Trophoblast cell (in vitro differentiated cells and primary cell): ENCODE measurements at regions not wholly inside any gene's neighbourhood (a gene's known extent, or its start where the extent isn't known, plus 50 kb on each side); places are given as distances from the start of the nearest gene placed in this dataset.

Source experiments
- DNase-seq, 2 donors: peaks; one replicate each; pipeline ENCODE4 v3.0.0-alpha.2; 2016
- H2AFZ ChIP-seq: 2 replicates; pipeline ENCODE4 v1.6.1; 2013; ENCODE audit warnings: low read length, moderate library complexity, mild to moderate bottlenecking; ENCODE audit not compliant: insufficient read depth, poor library complexity
- H2AK5ac ChIP-seq: 2 replicates; pipeline ENCODE4 v1.6.1; 2013; ENCODE audit warnings: mild to moderate bottlenecking, low read length
- H2BK120ac ChIP-seq: 2 replicates; pipeline ENCODE4 v1.6.1; 2013; ENCODE audit warnings: low read length, mild to moderate bottlenecking, moderate library complexity; ENCODE audit not compliant: insufficient read depth, poor library complexity
- H2BK12ac ChIP-seq: 2 replicates; pipeline ENCODE4 v1.6.1; 2013; ENCODE audit warnings: mild to moderate bottlenecking, low read length, moderate library complexity
- H2BK5ac ChIP-seq: 2 replicates; pipeline ENCODE4 v1.6.1; 2013; ENCODE audit warnings: low read length, low read depth, moderate library complexity, mild to moderate bottlenecking; ENCODE audit not compliant: poor library complexity
- H3K14ac ChIP-seq: 2 replicates; pipeline ENCODE4 v1.6.1; 2013; ENCODE audit warnings: mild to moderate bottlenecking, low read length
- H3K18ac ChIP-seq: 2 replicates; pipeline ENCODE4 v1.6.1; 2013; ENCODE audit warnings: mild to moderate bottlenecking, low read length
- H3K23ac ChIP-seq: 2 replicates; pipeline ENCODE4 v1.6.1; 2013; ENCODE audit warnings: low read length
- H3K27ac ChIP-seq: 2 replicates; pipeline ENCODE4 v1.5.1; 2013; ENCODE audit warnings: low read depth, mild to moderate bottlenecking, inconsistent platforms, low read length, moderate library complexity
- H3K27me3 ChIP-seq: 2 replicates; pipeline ENCODE4 v1.6.1; 2013; ENCODE audit warnings: inconsistent platforms, mild to moderate bottlenecking, low read length, moderate library complexity; ENCODE audit not compliant: insufficient read depth
- H3K36me3 ChIP-seq, 2 experiments: 1 replicate in 1 of 2; 2 replicates in 1 of 2; pipeline ENCODE4 v1.6.1; 2013; ENCODE audit warnings: low read length in 2 of 2, mild to moderate bottlenecking in 2 of 2, moderate library complexity in 1 of 2; ENCODE audit not compliant: insufficient read depth in 2 of 2, control insufficient read depth in 1 of 2
- H3K4ac ChIP-seq: 2 replicates; pipeline ENCODE4 v1.6.1; 2013; ENCODE audit warnings: low read depth, mild to moderate bottlenecking, low read length, moderate library complexity
- H3K4me1 ChIP-seq, 2 experiments: 1 replicate in 1 of 2; 2 replicates in 1 of 2; pipeline ENCODE4 v1.6.1; 2013; ENCODE audit warnings: low read length in 2 of 2, mild to moderate bottlenecking in 2 of 2, moderate library complexity in 1 of 2; ENCODE audit not compliant: insufficient read depth in 2 of 2, control insufficient read depth in 1 of 2
- H3K4me2 ChIP-seq: 2 replicates; pipeline ENCODE4 v1.6.1; 2013; ENCODE audit warnings: inconsistent platforms, mild to moderate bottlenecking, low read length, moderate library complexity
- H3K4me3 ChIP-seq: 2 replicates; pipeline ENCODE4 v1.5.1; 2013; ENCODE audit warnings: mild to moderate bottlenecking, low read depth, low read length, inconsistent platforms
- H3K79me1 ChIP-seq: one replicate; pipeline ENCODE4 v1.6.1; 2013; ENCODE audit warnings: low read length
- H3K79me2 ChIP-seq: 2 replicates; pipeline ENCODE4 v1.6.1; 2013; ENCODE audit warnings: low read length, mild to moderate bottlenecking; ENCODE audit not compliant: control insufficient read depth, insufficient read depth, poor library complexity
- H3K9ac ChIP-seq: 2 replicates; pipeline ENCODE4 v1.6.1; 2013; ENCODE audit warnings: mild to moderate bottlenecking, low read length
- H3K9me3 ChIP-seq: 2 replicates; pipeline ENCODE4 v1.6.1; 2013; ENCODE audit warnings: low read depth, mild to moderate bottlenecking, control low read depth, inconsistent platforms, low read length; ENCODE audit not compliant: insufficient read depth
- H4K12ac ChIP-seq: 2 replicates; pipeline ENCODE4 v1.6.1; 2013; ENCODE audit warnings: low read depth, mild to moderate bottlenecking, low read length, moderate library complexity
- H4K8ac ChIP-seq: 2 replicates; pipeline ENCODE4 v1.6.1; 2013; ENCODE audit warnings: low read depth, mild to moderate bottlenecking, low read length, moderate library complexity
- H4K91ac ChIP-seq: one replicate; pipeline ENCODE4 v1.6.1; 2013; ENCODE audit warnings: low read depth, mild to moderate bottlenecking, low read length, moderate library complexity
- WGBS: extraction: QIAGEN DNeasy Blood & Tissue Kit; methylation state at CpG from one replicate; pipeline ENCODE4 v1.1.7; 2013; ENCODE audit warnings: missing lambda C conversion rate; ENCODE audit not compliant: insufficient read length, insufficient coverage; ENCODE audit errors: extremely low coverage; 5-methylcytosine and 5-hydroxymethylcytosine counted together

DNA sequence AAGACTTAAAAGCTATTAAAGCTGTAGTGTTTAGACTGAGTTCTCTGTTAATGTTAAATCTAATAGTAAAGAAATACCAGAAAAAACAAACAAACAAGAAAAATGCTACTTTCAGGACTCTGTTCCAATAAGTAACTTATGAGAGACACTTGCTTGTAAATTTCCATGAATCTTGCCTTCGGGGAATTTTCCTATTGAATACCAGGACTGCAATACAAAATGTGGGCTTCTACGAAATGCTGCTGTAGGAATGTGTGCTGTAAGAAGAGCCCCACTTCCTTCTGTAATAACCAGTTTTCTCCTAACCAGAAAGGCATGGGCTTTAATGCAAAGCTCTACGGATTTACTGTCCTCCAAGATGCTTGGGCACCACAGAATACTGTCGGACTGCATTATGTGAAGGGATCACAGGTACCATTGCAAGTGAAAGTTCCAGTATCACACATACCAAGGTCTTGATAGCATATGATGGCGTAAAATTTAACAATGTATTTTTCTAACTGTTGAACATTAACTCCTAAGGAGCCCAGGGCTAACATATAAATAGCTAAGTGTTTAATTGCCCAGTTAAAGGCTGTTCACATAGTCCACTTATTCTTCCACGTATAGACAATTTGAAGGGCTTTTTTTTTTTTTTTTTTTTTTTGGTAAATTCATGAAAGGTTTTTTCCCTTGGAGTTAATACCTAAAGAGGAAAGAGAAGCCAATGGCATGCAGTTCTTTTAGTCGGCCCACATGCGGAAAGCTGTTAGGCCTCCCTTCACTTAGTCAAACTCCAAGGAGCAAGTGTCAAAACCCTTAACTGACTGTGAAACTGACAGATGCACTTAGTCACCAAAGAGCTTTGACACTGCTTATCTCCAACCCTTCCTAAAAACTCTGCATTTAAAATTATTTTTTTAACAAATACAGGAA lies 564.0 kb upstream of the POU3F3 start:
- H3K9ac ChIP-seq, result no peak overlapping the region
- no peak overlapping the region for H3K14ac ChIP-seq
- H3K9me3 ChIP-seq, result no peaks in the 10 kb centered on the region
- H2BK12ac ChIP-seq, result no peak overlapping the region
- H3K27me3 ChIP-seq, result no peaks in the 10 kb centered on the region
- H4K8ac ChIP-seq, result no peak overlapping the region
- no peak overlapping the region for H2BK120ac ChIP-seq
- no peak for DNase-seq
- H3K23ac ChIP-seq, result no peak overlapping the region
- H3K27ac ChIP-seq, result no peak overlapping the region
- H2AFZ ChIP-seq, result no peak overlapping the region
- H3K4me1 ChIP-seq, result no peaks in the 10 kb centered on the region
- H2BK5ac ChIP-seq, result no peak overlapping the region
- no peak overlapping the region for H2AK5ac ChIP-seq
- no peak overlapping the region for H3K4me3 ChIP-seq
- no peak overlapping the region for H4K12ac ChIP-seq
- WGBS, result no CpG with 5 or more reads among the region's 8 CpGs
- H3K79me2 ChIP-seq, result no peaks in the 10 kb centered on the region
- H3K4ac ChIP-seq, result no peak overlapping the region
- H3K36me3 ChIP-seq, result no peaks in the 10 kb centered on the region
- no peak overlapping the region for H3K4me2 ChIP-seq
- H3K18ac ChIP-seq, result no peak overlapping the region
- H4K91ac ChIP-seq, result no peak overlapping the region
- H3K79me1 ChIP-seq, result no peaks in the 10 kb centered on the region

DNA sequence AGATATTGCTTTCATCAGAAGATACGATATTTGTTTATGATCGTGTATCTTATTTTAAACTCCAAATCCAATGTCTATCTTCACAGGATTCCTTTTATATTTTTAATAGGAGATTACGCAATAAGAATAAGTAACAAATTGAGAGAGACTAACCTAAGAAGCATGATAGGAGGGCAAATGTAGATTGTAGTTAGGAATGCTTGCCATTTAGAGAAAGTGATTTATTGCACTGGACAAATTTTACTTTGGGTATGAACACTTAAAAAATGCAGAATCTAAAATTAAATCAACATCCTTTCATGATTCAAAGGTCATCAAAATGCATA lies 563.4 kb upstream of the POU3F3 start:
- Histone ChIP-seq H2AK5ac (no peak overlapping the region), H3K27me3 (no peaks in the 10 kb centered on the region), H4K12ac (no peak overlapping the region), H3K9me3 (no peaks in the 10 kb centered on the region), H2BK5ac (no peak overlapping the region), H2BK12ac (no peak overlapping the region), H3K9ac (no peak overlapping the region), H3K4me3 (no peak overlapping the region), H3K23ac (no peak overlapping the region), H2BK120ac (no peak overlapping the region), H3K27ac (no peak overlapping the region), H3K18ac (no peak overlapping the region), H3K4me1 (no peaks in the 10 kb centered on the region), H2AFZ (no peak overlapping the region), H3K36me3 (no peaks in the 10 kb centered on the region), H3K79me1 (no peaks in the 10 kb centered on the region), H3K4ac (no peak overlapping the region), H3K79me2 (no peaks in the 10 kb centered on the region), H3K4me2 (no peak overlapping the region), H4K91ac (no peak overlapping the region), H3K14ac (no peak overlapping the region), H4K8ac (no peak overlapping the region)
- no CpG with 5 or more reads among the region's 3 CpGs for WGBS
- no peak for DNase-seq

DNA sequence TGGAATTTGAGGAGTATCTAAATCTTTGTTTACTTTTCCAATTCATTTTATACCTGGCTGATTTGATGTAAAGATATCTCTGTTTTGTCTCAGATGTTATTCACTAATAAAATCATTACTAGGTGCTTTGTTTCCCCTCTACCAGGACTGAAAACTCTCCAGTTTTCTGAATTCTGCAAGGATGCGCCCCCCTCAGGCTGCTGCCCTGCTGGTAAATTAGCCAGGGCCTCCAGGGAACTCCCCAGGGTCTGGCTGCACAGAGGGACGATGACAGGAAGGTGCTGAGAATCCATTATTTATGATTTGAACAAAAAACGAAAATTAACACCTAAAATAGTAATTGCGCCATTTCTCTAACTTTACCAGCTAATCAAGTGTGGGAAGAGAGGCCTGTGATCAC lies 541.2 kb upstream of the POU3F3 start:
- Histone ChIP-seq H3K18ac (no peak overlapping the region), H3K14ac (no peak overlapping the region), H3K79me2 (no peaks in the 10 kb centered on the region)

DNA sequence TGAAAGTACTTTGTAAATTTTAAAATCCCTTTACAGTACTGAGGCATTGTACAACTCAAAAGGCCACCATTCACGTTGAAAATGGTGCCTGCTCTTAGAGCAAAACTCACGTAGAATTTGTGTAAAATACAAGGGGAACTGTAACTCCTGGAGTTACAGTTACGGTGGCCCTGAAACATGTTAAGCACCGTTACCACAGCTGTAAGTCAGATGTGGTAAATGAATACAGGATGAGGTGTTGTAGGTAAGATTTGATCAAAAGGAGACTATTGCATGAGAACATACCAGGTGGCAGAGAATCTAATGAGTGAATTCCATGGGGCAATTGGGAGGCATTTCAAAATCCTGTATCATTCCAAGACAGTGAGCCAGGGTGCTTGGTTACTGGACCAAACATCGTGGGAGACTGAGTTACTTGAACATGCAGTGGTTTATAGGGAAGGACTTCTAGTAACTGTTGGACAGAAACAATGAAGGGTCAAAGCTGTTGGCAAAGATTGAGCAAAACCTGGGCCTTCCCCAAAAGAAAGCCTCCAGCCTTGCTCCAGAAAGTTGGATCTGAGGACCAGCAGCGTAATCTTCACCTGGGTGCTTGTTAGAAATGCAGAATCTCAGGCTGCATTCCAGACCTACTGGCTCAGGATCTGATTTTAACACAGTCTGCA lies 535.8 kb upstream of the POU3F3 start:
- H3K79me1 ChIP-seq, result no peaks in the 10 kb centered on the region
- DNase-seq, result peak; percentile 72 to 82
- no peak overlapping the region for H3K4ac ChIP-seq
- no peak overlapping the region for H2AK5ac ChIP-seq
- no peak overlapping the region for H4K12ac ChIP-seq
- no peak overlapping the region for H2BK12ac ChIP-seq
- H4K8ac ChIP-seq, result no peak overlapping the region
- H3K4me2 ChIP-seq, result no peak overlapping the region
- H3K9me3 ChIP-seq, result no peaks in the 10 kb centered on the region
- H2BK120ac ChIP-seq, result no peak overlapping the region
- no peak overlapping the region for H3K23ac ChIP-seq
- H3K9ac ChIP-seq, result no peak overlapping the region
- WGBS, result no CpG with 5 or more reads among the region's 6 CpGs
- H3K4me1 ChIP-seq, result peaks cover 0 to 2% of the 10 kb centered on the region in 2 experiments
- no peak overlapping the region for H3K18ac ChIP-seq
- H4K91ac ChIP-seq, result no peak overlapping the region
- H3K27ac ChIP-seq, result no peak overlapping the region
- H3K27me3 ChIP-seq, result no peaks in the 10 kb centered on the region
- H3K14ac ChIP-seq, result no peak overlapping the region
- no peak overlapping the region for H2AFZ ChIP-seq
- H3K4me3 ChIP-seq, result no peak overlapping the region
- no peaks in the 10 kb centered on the region for H3K79me2 ChIP-seq
- no peaks in the 10 kb centered on the region for H3K36me3 ChIP-seq
- no peak overlapping the region for H2BK5ac ChIP-seq

More for the DNA sequence above, 541.2 kb upstream of the POU3F3 start:
- H3K9ac ChIP-seq, result no peak overlapping the region
- no peak overlapping the region for H2AFZ ChIP-seq
- H3K27me3 ChIP-seq, result no peaks in the 10 kb centered on the region
- no peak overlapping the region for H3K4ac ChIP-seq
- H3K4me3 ChIP-seq, result no peak overlapping the region
- no peak overlapping the region for H4K91ac ChIP-seq
- H4K12ac ChIP-seq, result no peak overlapping the region
- no peak overlapping the region for H4K8ac ChIP-seq
- no CpG with 5 or more reads among the region's 4 CpGs for WGBS
- no peaks in the 10 kb centered on the region for H3K9me3 ChIP-seq
- no peak overlapping the region for H3K4me2 ChIP-seq
- H2BK12ac ChIP-seq, result no peak overlapping the region
- no peaks in the 10 kb centered on the region for H3K4me1 ChIP-seq
- H3K27ac ChIP-seq, result no peak overlapping the region
- H3K79me1 ChIP-seq, result no peaks in the 10 kb centered on the region
- no peak overlapping the region for H3K23ac ChIP-seq
- H2AK5ac ChIP-seq, result no peak overlapping the region
- H2BK120ac ChIP-seq, result no peak overlapping the region
- DNase-seq, result no peak
- H2BK5ac ChIP-seq, result no peak overlapping the region
- H3K36me3 ChIP-seq, result no peaks in the 10 kb centered on the region
